ENCODE measurements at regions not wholly inside any gene's neighbourhood (a gene's known extent, or its start where the extent isn't known, plus 50 kb on each side); places are given as distances from the start of the nearest gene placed in this dataset.

DNA sequence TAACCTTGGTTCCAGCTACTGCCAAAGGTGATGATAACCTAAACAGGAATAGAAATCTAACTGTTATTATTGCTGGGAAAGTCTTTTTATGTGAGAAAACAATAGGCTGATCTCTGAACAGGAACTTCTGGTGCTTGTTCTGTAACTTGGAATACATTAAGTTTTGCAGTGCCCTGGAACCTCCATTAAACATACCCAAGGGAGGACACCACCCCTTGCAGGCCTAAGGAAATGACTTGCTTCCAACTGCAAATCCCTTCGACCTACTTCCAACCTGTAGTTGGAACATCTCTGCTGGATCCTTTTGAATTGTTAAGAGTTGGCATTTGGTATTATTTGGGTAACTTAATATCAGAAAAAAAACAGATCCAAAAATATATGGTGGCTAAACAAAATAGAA is 188.4 kb upstream of the API5 start:
- Histone ChIP-seq H3K27me3 (no peaks in the 10 kb centered on the region), H3K9me3 (ENCODE audit: low read depth) (no peaks in the 10 kb centered on the region), H3K36me3 (no peaks in the 10 kb centered on the region), H3K27ac (no peak overlapping the region), H3K4me3 (no peak overlapping the region), H3K4me1 (ENCODE audit: low read depth) (no peaks in the 10 kb centered on the region)
- TF ChIP-seq, protein P1, sequence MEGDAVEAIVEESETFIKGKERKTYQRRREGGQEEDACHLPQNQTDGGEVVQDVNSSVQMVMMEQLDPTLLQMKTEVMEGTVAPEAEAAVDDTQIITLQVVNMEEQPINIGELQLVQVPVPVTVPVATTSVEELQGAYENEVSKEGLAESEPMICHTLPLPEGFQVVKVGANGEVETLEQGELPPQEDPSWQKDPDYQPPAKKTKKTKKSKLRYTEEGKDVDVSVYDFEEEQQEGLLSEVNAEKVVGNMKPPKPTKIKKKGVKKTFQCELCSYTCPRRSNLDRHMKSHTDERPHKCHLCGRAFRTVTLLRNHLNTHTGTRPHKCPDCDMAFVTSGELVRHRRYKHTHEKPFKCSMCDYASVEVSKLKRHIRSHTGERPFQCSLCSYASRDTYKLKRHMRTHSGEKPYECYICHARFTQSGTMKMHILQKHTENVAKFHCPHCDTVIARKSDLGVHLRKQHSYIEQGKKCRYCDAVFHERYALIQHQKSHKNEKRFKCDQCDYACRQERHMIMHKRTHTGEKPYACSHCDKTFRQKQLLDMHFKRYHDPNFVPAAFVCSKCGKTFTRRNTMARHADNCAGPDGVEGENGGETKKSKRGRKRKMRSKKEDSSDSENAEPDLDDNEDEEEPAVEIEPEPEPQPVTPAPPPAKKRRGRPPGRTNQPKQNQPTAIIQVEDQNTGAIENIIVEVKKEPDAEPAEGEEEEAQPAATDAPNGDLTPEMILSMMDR (IDR thresholded peaks at IDR 0.05; ENCODE audit: low read depth, low read length): no peak
- no peak for DNase-seq (ENCODE audit: low read depth in 1 of 2, low spot score in 1 of 2)

DNA sequence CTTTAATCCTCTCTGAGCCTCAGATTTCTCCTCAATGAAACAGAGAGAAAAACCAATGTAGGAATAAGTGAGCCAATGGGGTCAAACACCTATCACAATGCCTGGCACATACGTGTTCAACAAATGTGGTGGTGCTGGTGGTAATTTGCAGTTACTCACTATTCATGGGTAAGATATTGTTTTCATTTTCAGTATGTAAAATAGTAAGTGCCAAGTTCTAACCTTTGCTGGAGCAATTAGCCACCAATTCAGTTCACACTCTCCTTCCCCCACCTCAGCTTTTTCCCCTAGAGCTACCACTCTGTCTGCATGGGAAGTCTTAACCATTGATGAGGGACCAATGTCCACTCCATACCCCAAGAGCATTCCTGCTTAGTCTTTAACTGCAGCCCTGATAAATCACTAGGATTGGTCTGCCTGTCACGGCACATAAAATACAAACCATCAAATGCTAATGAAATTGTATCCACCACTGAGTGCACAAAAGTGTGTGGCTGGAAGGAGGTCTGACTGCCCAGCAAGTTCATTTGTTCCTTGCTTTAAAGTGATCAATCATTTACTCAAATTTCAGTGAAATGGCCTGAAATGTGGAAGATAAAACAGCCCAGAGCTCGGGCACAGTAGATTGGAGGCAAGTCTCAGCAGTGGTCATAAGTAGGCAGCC is 187.4 kb upstream of the API5 start:
- H3K27me3 ChIP-seq: no peaks in the 10 kb centered on the region
- TF ChIP-seq, protein P1 (IDR thresholded peaks at IDR 0.05; ENCODE audit: low read depth, low read length): no peak
- no peaks in the 10 kb centered on the region for H3K4me1 ChIP-seq (ENCODE audit: low read depth)
- H3K4me3 ChIP-seq: no peak overlapping the region
- DNase-seq (ENCODE audit: low read depth in 1 of 2, low spot score in 1 of 2): no peak
- no peaks in the 10 kb centered on the region for H3K36me3 ChIP-seq
- H3K27ac ChIP-seq: no peak overlapping the region
- H3K9me3 ChIP-seq (ENCODE audit: low read depth): no peaks in the 10 kb centered on the region

DNA sequence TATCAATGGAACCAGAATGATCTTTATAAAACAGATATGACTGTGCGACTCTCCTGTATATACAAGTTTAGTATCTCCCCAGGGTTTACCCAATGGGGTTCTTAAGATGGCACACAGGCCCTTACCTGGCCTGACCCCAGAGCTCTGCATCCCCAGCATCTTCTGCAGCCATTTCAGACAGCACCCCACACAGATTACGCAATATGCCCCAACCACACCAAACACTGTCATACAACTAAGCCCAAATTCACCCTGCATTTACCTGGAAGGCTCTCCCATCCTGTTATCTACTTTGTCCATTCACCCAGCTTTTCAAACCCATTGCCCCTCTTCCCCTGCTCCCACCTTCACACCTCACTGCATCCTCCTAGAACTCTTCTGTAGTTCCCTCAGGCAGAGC is 182.5 kb upstream of the API5 start:
- DNase-seq (ENCODE audit: low read depth in 1 of 2, low spot score in 1 of 2): no peak
- H3K36me3 ChIP-seq: no peaks in the 10 kb centered on the region
- TF ChIP-seq, protein P1 (IDR thresholded peaks at IDR 0.05; ENCODE audit: low read depth, low read length): no peak
- no peaks in the 10 kb centered on the region for H3K9me3 ChIP-seq (ENCODE audit: low read depth)
- H3K4me1 ChIP-seq (ENCODE audit: low read depth): no peaks in the 10 kb centered on the region
- H3K27ac ChIP-seq: no peak overlapping the region
- no peaks in the 10 kb centered on the region for H3K27me3 ChIP-seq
- no peak overlapping the region for H3K4me3 ChIP-seq

DNA sequence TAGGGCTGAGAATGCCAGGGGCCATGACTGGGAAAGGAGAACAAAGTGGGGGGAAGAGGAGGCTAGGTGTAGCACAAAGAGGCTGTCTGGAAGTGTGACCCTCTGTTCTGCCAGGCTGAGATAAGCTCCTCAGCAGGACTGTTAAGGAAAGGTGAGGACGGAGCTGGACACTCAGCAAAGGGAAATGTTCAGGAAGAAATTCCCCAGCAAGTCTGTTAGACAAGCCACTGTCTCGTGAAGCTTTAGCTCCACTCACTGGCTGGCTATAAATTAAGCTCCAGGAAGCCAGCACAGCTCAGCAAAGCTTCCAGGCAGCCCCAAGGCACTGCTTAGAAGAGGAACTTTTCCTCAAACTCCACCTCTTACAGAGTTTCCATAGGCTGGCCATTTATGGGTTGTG is 181.2 kb upstream of the API5 start:
- H3K4me3 ChIP-seq: no peak overlapping the region
- H3K4me1 ChIP-seq (ENCODE audit: low read depth): no peaks in the 10 kb centered on the region
- H3K27ac ChIP-seq: no peak overlapping the region
- no peaks in the 10 kb centered on the region for H3K36me3 ChIP-seq
- TF ChIP-seq, protein P1 (IDR thresholded peaks at IDR 0.05; ENCODE audit: low read depth, low read length): no peak
- DNase-seq (ENCODE audit: low read depth in 1 of 2, low spot score in 1 of 2): peak in 1 of 2 donors; percentile 19
- no peaks in the 10 kb centered on the region for H3K9me3 ChIP-seq (ENCODE audit: low read depth)
- H3K27me3 ChIP-seq: no peaks in the 10 kb centered on the region

DNA sequence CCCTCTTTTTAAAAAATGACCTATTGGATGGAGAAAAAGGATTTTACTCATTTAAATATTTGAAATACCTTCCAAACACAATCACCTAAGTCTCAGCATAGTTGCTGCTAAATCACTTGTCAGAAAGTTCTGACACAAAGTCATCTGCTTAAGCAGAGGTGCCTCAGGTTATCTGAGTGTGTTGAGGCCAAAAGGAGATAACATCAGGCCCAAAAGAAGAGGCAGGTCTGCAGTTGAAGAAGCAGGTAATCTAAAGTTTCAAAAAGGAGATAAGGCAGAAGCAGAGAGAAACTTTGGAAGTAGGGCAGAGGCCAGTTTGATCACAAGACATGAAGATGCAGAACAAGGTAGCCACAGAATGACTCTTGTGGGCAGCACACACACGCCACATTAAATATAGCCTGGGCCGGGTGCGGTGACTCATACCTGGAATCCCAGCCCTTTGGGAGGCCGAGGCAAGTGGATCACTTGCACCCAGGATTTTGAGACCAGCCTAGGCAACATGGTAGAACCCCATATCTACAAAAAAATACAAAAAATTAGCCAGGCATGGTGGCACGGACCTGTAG is 175.7 kb upstream of the API5 start:
- Histone ChIP-seq H3K27ac (no peak overlapping the region), H3K27me3 (no peaks in the 10 kb centered on the region), H3K4me3 (no peak overlapping the region), H3K9me3 (ENCODE audit: low read depth) (no peaks in the 10 kb centered on the region), H3K4me1 (ENCODE audit: low read depth) (no peaks in the 10 kb centered on the region), H3K36me3 (no peaks in the 10 kb centered on the region)
- DNase-seq (ENCODE audit: low read depth in 1 of 2, low spot score in 1 of 2): no peak
- TF ChIP-seq, protein P1 (IDR thresholded peaks at IDR 0.05; ENCODE audit: low read depth, low read length): no peak

Measured in cardiac muscle cell (in vitro differentiated cells and primary cell).